ENCODE measurements at regions not wholly inside any gene's neighbourhood (a gene's known extent, or its start where the extent isn't known, plus 50 kb on each side); places are given as distances from the start of the nearest gene placed in this dataset.

DNA sequence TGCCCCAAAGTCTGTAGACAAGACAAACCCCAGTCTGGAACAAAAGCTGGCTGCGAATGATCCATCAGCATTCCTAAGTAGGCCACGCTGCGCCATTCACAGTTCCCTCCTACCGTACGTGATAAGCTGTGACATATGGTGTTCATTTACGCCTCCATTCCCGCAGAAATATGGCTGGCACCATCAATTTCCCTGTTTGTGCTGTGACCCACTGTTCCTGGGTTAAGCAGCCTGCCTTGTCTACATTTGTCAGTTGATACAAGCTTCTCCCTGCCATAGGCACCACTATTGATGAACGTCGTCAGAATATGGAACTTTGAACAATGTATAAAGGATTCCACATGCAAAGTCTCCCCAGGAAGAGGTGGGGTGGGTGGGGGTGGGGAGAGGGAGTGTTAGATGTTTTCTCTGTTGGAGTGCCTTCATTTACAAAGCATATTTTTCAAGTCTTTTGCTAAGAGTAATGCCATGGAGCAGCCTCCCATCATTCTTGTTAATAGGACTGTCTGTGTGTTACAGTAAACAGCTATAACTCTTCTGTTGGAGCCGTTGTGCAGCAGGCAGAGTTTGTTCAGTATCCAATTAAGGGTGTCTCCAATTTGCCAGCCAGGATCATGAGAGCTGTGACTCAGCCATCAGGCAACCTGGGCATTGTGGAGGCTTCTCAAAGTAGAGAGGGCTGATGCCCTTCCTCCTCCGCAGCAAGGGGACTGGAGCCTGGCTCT is 294.6 kb downstream of the TMEM114 start (continued):
- TF ChIP-seq TCF7L2 (IDR thresholded peaks at IDR 0.05; ENCODE audit: borderline replicate concordance, extremely low read depth, insufficient read depth, insufficient read length): no peak
- no peak for TF ChIP-seq EZH2phosphoT487 (IDR thresholded peaks at IDR 0.05; ENCODE audit: borderline replicate concordance)

DNA sequence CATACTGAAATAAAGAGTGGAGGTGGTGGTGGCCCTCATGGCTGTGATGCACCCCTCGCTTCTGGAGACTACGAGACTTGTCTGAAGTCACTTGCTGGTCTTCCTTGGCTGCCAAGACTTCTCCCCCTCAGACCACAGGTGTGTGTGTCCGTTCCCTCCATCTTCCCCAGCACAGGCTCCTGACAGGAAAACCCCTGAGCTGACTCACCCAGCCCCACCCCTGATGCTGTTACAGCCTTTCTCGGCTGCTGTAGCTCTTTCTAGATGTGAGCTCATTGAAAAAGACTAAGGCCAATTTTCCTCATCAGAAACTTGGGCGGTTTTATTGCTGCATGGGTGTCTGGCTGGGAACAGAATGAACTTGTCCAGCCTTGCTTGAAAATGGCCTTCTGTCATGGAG is 296.9 kb downstream of the TMEM114 start:
- TF ChIP-seq FOSL1 (IDR thresholded peaks at IDR 0.05; ENCODE audit: low read depth) (no peak), SP1 (IDR thresholded peaks at IDR 0.05; ENCODE audit: low read depth) (no peak), RAD21 (IDR thresholded peaks at IDR 0.05; ENCODE audit: low read depth) (no peak), SIN3A (IDR thresholded peaks at IDR 0.05; ENCODE audit: low read depth) (no peak), EGR1 (IDR thresholded peaks at IDR 0.05; ENCODE audit: low read depth) (no peak), POLR2AphosphoS5 (IDR thresholded peaks at IDR 0.05; ENCODE audit: low read depth, low read length) (no peak), JUND (IDR thresholded peaks at IDR 0.05) (no peak), TCF7L2 (IDR thresholded peaks at IDR 0.05; ENCODE audit: borderline replicate concordance, extremely low read depth, insufficient read depth, insufficient read length) (no peak), SRF (IDR thresholded peaks at IDR 0.05; ENCODE audit: low read depth) (no peak), CBX3 (IDR thresholded peaks at IDR 0.05; ENCODE audit: low read depth) (no peak)
- TF ChIP-seq, protein P1, sequence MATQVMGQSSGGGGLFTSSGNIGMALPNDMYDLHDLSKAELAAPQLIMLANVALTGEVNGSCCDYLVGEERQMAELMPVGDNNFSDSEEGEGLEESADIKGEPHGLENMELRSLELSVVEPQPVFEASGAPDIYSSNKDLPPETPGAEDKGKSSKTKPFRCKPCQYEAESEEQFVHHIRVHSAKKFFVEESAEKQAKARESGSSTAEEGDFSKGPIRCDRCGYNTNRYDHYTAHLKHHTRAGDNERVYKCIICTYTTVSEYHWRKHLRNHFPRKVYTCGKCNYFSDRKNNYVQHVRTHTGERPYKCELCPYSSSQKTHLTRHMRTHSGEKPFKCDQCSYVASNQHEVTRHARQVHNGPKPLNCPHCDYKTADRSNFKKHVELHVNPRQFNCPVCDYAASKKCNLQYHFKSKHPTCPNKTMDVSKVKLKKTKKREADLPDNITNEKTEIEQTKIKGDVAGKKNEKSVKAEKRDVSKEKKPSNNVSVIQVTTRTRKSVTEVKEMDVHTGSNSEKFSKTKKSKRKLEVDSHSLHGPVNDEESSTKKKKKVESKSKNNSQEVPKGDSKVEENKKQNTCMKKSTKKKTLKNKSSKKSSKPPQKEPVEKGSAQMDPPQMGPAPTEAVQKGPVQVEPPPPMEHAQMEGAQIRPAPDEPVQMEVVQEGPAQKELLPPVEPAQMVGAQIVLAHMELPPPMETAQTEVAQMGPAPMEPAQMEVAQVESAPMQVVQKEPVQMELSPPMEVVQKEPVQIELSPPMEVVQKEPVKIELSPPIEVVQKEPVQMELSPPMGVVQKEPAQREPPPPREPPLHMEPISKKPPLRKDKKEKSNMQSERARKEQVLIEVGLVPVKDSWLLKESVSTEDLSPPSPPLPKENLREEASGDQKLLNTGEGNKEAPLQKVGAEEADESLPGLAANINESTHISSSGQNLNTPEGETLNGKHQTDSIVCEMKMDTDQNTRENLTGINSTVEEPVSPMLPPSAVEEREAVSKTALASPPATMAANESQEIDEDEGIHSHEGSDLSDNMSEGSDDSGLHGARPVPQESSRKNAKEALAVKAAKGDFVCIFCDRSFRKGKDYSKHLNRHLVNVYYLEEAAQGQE (IDR thresholded peaks at IDR 0.05; ENCODE audit: low read depth): no peak
- TF ChIP-seq, protein P2, sequence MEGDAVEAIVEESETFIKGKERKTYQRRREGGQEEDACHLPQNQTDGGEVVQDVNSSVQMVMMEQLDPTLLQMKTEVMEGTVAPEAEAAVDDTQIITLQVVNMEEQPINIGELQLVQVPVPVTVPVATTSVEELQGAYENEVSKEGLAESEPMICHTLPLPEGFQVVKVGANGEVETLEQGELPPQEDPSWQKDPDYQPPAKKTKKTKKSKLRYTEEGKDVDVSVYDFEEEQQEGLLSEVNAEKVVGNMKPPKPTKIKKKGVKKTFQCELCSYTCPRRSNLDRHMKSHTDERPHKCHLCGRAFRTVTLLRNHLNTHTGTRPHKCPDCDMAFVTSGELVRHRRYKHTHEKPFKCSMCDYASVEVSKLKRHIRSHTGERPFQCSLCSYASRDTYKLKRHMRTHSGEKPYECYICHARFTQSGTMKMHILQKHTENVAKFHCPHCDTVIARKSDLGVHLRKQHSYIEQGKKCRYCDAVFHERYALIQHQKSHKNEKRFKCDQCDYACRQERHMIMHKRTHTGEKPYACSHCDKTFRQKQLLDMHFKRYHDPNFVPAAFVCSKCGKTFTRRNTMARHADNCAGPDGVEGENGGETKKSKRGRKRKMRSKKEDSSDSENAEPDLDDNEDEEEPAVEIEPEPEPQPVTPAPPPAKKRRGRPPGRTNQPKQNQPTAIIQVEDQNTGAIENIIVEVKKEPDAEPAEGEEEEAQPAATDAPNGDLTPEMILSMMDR (IDR thresholded peaks at IDR 0.05 in 2 of 3, conservative IDR thresholded peaks at IDR 0.05 in 1 of 3; ENCODE audit: borderline replicate concordance in 1 of 3, insufficient read depth in 1 of 3, low read depth in 2 of 3, low read length in 2 of 3): no peak
- TF ChIP-seq, protein P3, sequence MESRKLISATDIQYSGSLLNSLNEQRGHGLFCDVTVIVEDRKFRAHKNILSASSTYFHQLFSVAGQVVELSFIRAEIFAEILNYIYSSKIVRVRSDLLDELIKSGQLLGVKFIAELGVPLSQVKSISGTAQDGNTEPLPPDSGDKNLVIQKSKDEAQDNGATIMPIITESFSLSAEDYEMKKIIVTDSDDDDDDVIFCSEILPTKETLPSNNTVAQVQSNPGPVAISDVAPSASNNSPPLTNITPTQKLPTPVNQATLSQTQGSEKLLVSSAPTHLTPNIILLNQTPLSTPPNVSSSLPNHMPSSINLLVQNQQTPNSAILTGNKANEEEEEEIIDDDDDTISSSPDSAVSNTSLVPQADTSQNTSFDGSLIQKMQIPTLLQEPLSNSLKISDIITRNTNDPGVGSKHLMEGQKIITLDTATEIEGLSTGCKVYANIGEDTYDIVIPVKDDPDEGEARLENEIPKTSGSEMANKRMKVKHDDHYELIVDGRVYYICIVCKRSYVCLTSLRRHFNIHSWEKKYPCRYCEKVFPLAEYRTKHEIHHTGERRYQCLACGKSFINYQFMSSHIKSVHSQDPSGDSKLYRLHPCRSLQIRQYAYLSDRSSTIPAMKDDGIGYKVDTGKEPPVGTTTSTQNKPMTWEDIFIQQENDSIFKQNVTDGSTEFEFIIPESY (IDR thresholded peaks at IDR 0.05; ENCODE audit: extremely low read depth, insufficient replicate concordance, low read length): no peak
- no TSS peak for BruUV-seq (replicated peaks)

More for the DNA sequence above, 296.9 kb downstream of the TMEM114 start:
- H3K36me3 ChIP-seq (ENCODE audit: control insufficient read depth in 1 of 2, insufficient read depth in 2 of 2, low read length in 2 of 2): no peaks in the 10 kb centered on the region
- no peaks in the 10 kb centered on the region for H3K27me3 ChIP-seq (ENCODE audit: insufficient read depth, low read length)
- H2AFZ ChIP-seq (ENCODE audit: low read depth, low read length, poor library complexity, severe bottlenecking): no peak overlapping the region
- CTCF ChIA-PET: no interaction called here
- H3K9ac ChIP-seq (ENCODE audit: low read length): no peak overlapping the region
- no peak overlapping the region for H3K4me2 ChIP-seq (ENCODE audit: low read length)
- no peaks in the 10 kb centered on the region for H3K9me2 ChIP-seq (ENCODE audit: insufficient read depth)
- no peak overlapping the region for H3K27ac ChIP-seq (ENCODE audit: low read depth, low read length)
- DNase-seq (ENCODE audit: low read depth, low spot score) (no peak), ATAC-seq (no peak)
- intact Hi-C loops (cut with micrococcal nuclease): no loop called here
- no peaks in the 10 kb centered on the region for H3K4me1 ChIP-seq (ENCODE audit: control insufficient read depth in 1 of 2, insufficient read depth in 2 of 2, low read length in 2 of 2)
- RAD21 ChIA-PET (ENCODE audit: low non-redundant PET in 1 of 2, low total read pairs in 2 of 2, uncharacterized antibody in 2 of 2, unreplicated experiment in 2 of 2): no interaction called here
- POLR2A ChIA-PET: no interaction called here
- H4K20me1 ChIP-seq (ENCODE audit: insufficient read depth): no peaks in the 10 kb centered on the region
- no peak overlapping the region for H3K4me3 ChIP-seq (replicated peaks in 1 of 2; ENCODE audit: low read depth in 1 of 2, low read length in 2 of 2)
- peaks cover 4 to 20% of the 10 kb centered on the region in 2 experiments; a peak in 2 of 4 replicates for H3K9me3 ChIP-seq (ENCODE audit: control insufficient read depth in 1 of 2, insufficient read depth in 1 of 2, low read depth in 1 of 2, low read length in 2 of 2)
- H3K79me2 ChIP-seq (ENCODE audit: insufficient read depth, low read length): no peaks in the 10 kb centered on the region

Data from HCT116 (cell line).